ENCODE measurements at regions not wholly inside any gene's neighbourhood (a gene's known extent, or its start where the extent isn't known, plus 50 kb on each side); places are given as distances from the start of the nearest gene placed in this dataset.

DNA sequence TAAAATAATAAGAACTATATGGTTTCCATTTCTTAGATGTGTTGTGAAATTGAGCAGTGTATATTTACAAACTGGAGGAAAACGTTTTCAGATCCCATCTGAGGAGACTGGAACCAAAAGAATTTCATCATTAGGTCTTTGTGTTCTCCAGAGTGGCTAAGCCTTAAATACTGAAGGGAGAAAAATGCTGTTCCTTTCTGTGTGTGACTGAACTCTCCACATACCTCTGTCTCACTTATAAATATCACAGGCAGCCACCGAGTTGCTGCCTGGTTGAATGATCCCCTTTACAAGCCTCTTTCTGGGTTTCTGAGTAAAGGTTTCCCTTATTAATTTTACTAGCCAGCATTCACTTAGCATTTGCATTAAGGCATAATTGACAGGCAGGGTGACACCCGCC is 913.9 kb upstream of the NR2F2 start:
- no peak for DNase-seq (ENCODE audit: low read depth)
- H3K4me3 ChIP-seq (ENCODE audit: low read length) = no peak overlapping the region
- TF ChIP-seq, protein P1, sequence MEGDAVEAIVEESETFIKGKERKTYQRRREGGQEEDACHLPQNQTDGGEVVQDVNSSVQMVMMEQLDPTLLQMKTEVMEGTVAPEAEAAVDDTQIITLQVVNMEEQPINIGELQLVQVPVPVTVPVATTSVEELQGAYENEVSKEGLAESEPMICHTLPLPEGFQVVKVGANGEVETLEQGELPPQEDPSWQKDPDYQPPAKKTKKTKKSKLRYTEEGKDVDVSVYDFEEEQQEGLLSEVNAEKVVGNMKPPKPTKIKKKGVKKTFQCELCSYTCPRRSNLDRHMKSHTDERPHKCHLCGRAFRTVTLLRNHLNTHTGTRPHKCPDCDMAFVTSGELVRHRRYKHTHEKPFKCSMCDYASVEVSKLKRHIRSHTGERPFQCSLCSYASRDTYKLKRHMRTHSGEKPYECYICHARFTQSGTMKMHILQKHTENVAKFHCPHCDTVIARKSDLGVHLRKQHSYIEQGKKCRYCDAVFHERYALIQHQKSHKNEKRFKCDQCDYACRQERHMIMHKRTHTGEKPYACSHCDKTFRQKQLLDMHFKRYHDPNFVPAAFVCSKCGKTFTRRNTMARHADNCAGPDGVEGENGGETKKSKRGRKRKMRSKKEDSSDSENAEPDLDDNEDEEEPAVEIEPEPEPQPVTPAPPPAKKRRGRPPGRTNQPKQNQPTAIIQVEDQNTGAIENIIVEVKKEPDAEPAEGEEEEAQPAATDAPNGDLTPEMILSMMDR (conservative IDR thresholded peaks at IDR 0.05; ENCODE audit: low read length) = no peak

DNA sequence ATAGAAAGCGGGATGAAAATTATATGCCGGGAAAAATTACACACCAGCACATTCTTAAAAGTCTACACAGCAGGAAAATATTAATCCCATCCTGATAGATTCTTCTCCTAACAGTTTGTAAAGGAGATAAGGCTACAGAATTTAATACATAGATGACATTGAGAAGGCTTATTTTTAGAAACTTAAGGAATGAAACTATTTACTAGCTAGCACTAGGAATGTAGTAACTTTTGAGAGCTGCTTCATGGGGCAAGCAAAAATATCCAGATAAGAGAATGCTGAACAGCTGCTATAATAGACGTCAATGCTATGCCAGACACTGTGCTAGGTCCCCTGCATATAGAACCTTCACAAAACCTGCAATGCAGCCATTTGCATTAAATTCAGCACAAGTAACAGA is 912.7 kb upstream of the NR2F2 start:
- DNase-seq (ENCODE audit: low read depth) = no peak
- TF ChIP-seq, protein P1 (conservative IDR thresholded peaks at IDR 0.05; ENCODE audit: low read length) = no peak
- H3K4me3 ChIP-seq (ENCODE audit: low read length) = no peak overlapping the region

DNA sequence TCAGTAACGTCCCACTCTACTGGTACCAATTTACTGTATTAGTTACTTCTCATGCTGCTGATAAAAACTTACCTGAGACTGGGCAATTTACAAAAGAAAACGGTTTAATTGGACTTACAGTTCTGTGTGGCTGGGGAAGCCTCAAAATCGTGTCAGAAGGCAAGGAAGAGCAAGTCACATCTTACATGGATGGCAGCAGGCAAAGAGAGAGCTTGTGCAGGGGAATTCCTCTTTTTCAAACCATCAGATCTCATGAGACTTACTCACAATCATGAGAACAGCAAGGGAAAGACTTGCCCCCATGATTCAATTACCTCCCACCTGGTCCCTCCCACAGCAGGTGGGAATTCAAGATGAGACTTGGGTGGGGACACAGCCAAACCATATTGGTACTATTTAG is 908.2 kb upstream of the NR2F2 start:
- no peak overlapping the region for H3K4me3 ChIP-seq (ENCODE audit: low read length)
- DNase-seq (ENCODE audit: low read depth) = no peak
- TF ChIP-seq, protein P1 (conservative IDR thresholded peaks at IDR 0.05; ENCODE audit: low read length) = no peak

DNA sequence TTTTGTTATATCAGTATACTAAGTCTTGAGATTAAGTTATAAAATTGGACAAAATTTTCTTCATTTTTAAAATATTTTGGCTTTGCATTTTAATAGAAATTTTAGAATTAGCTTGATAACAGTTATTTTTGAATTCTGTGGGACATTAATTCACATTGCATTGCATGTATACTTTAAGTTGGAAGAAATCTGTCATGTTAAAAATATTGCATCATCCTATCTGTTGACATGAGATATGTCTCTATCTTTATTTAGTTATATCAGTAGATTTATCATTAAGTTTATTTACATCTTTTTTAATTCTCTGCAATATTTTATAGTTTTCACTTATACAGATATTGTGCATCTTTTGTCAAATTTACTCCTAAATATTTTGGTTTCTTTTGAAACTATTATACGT is 904.6 kb upstream of the NR2F2 start:
- H3K4me3 ChIP-seq (ENCODE audit: low read length) = no peak overlapping the region
- no peak for DNase-seq (ENCODE audit: low read depth)
- TF ChIP-seq, protein P1 (conservative IDR thresholded peaks at IDR 0.05; ENCODE audit: low read length) = no peak

DNA sequence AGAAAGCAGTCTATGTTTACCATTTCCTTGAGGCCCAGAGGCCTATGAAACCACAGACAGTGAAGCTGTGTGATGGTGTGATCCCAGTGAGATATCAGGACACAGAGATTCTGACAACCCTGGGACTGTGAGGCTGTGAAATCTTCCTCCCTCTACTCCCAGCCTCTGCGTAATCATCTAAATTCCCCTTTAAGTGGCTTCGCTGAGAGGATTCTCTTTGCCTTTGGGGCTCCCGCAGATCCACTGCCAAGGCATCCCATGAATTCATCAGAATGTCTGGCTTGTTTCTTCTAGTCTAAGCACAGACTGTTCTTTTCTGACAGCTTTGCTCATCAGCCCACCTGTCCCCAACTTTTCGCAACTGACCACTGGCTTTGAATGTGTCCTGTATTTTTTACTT is 901.2 kb upstream of the NR2F2 start:
- no peak for DNase-seq (ENCODE audit: low read depth)
- H3K4me3 ChIP-seq (ENCODE audit: low read length) = no peak overlapping the region
- TF ChIP-seq, protein P1 (conservative IDR thresholded peaks at IDR 0.05; ENCODE audit: low read length) = no peak

DNA sequence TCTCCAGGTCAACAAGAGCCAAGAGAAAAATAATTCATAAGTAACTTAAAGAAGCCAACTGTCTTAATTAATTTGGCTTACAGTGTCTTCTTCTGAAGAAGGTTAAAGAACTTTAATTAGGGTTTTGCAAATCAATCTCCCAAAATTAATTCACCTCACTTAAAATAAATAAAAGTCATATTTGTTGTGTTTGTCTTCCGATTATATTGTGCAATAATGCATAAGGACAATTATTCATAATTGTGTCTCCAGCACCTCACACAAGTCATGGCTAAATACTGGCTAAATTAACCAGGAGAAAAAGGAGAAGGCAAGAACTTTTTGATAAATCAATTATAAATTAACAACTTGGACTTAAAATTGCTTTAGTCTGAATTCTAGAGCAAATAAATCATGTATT is 899.0 kb upstream of the NR2F2 start:
- TF ChIP-seq, protein P1 (conservative IDR thresholded peaks at IDR 0.05; ENCODE audit: low read length) = no peak
- DNase-seq (ENCODE audit: low read depth) = no peak
- H3K4me3 ChIP-seq (ENCODE audit: low read length) = no peak overlapping the region

DNA sequence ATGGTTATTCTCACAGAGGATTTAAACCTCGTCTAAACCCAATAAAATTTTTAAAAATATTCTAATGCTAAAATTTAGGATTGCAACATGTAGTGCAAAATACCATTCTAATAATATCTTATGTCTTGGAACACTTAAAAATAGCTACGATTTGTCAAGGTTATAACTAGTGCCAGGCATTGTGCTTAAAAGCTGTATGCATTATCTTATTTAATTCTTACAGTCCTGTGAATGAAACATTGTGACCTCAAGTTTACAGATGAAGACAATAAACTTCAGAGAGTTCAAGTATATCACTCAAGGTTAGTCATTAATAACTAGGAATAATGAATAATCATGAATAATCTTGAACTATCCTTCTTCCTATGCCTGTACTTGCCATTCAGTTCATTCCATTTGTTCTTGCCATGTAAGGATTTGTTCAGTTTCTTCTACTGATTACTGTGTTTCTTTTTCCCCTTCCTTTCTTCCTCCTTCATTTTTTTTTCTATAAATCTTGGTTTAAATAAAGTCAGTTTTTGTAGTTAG is 897.6 kb upstream of the NR2F2 start:
- no peak for DNase-seq (ENCODE audit: low read depth)
- H3K4me3 ChIP-seq (ENCODE audit: low read length) = no peak overlapping the region
- TF ChIP-seq, protein P1 (conservative IDR thresholded peaks at IDR 0.05; ENCODE audit: low read length) = no peak

Data from AG10803 (cell line).